ENCODE measurements at regions not wholly inside any gene's neighbourhood (a gene's known extent, or its start where the extent isn't known, plus 50 kb on each side); places are given as distances from the start of the nearest gene placed in this dataset.
"Not testable (repeated sequence)": the region's sequence is repeated elsewhere in the genome, so short reads cannot be mapped to it uniquely, and the experiment has no call there.

DNA sequence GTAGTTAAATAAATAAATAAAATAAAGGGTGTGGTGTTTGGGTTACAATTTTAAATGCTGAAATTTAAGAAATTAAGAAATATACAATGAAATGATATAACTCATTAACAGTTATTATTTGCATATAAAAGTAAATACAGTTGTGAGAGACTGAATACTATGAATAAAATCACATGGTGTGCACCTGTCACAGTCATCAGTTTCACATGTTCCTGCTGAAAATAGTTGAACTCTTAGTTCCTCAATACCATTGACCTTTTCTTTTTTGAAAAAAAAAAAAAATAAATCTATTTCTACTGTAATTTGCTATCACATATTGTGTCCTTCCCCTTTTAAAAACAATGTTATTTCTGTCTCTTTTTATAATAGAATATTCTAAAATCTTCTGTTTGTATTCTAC lies 130.9 kb upstream of the CHD1 start:
- no peak for DNase-seq (ENCODE audit: low read depth)

DNA sequence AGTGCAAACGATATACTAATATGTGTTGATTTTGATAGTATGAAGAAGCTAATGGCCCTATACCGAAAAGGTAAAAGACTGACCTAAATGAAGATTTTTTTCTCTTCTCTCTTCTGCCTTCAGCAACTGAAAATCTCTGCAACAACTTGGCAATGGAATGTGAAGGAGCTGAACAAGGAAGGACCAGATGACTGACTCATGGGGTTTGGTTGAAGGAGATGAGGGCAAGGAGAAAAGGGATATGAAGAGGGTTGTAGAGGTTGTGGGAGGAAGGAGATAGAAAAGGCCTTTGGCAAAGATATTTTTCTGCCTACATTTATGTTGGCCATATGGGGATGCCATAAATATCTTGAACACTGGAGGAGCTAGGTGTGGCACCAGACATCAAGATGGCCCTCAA lies 129.7 kb upstream of the CHD1 start:
- no peak for DNase-seq (ENCODE audit: low read depth)

DNA sequence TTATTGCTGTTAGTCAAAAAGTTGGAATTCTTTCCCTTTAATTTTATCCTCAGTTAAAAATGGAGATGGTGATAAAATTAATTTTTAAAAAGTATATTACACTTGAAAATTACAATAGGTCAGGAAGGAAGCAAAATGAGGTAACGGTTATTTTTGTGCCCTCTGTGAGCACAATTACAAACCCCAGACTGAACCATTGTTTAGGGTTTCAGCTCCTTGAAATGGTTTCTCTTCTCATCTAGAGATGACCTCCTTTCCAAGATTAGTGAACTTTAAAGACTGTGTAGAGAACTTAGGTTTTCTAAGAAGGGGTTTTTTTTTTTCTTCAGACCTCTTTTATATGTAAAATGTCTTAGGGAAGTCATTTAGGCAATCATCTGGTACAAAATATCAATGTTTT lies 126.2 kb upstream of the CHD1 start:
- no peak for DNase-seq (ENCODE audit: low read depth)

DNA sequence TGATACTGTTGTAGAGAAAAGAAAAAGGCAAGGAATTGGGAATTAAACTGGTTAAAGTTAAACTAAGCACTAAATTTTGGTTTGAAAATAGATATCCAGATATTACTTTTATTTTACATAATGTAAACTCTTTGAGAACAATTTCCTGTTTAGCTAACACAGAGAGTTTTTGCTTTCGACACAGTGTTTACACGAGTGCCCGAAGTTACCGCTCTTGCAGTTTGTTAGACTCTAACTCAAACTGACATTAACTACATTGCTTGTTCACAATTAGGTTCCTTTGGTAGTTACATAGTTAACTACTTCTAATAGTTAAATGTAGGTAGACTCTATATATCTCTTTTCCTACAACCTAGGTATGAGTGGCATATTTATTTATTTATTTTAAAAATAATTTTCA lies 117.1 kb upstream of the CHD1 start:
- DNase-seq (ENCODE audit: low read depth), result no peak

DNA sequence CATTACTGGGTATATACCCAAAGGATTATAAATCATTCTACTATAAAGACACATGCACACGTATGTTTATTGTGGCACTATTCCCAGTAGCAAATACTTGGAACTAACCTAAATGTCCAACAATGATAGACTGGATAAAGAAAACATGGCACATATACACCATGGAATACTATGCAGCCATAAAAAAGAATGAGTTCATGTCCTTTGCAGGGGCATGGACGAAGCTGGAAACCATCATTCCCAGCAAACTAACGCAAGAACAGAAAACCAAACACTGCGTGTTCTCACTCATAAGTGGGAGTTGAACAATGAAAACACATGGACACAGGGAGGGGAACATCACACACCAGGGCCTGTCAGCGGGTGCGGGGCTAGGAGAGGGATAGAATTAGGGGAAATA lies 114.5 kb upstream of the CHD1 start:
- DNase-seq (ENCODE audit: low read depth), result not testable (repeated sequence)

DNA sequence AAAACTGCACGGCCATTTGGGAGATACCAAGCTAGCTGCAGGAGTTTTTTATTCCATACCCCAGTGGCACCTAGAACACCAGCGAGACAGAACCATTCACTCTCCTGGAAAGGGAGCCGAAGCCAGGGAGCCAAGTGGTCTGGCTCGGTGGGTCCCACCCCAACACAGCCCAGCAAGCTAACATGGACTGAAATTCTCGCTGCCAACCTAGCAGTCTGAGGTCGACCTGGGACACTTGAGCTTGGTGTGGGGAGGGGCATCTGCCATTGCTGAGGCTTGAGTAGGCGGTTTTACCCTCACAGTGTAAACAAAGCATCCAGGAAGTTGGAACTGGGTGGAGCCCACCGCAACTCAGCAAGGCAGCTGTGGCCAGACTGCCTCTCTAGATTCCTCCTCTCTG lies 108.9 kb upstream of the CHD1 start:
- no peak for DNase-seq (ENCODE audit: low read depth)

DNA sequence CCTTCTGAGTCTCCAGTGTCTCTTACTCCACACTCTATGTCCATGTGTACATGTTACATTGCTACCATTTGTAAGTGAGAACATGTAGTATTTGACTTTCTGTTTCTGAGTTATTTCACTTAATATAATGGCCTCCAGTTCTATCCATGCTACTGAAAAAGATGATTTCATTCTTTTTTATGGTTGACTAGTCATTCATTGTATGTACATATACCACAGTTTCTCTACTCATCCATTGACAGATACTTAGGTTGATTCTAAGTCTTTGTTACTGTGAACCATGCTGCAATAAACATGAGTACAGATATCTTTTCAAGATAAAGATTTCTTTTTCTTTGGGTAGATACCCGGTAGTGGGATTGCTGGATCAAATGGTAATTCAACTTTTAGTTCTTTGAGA lies 107.1 kb upstream of the CHD1 start:
- DNase-seq (ENCODE audit: low read depth), result no peak

DNA sequence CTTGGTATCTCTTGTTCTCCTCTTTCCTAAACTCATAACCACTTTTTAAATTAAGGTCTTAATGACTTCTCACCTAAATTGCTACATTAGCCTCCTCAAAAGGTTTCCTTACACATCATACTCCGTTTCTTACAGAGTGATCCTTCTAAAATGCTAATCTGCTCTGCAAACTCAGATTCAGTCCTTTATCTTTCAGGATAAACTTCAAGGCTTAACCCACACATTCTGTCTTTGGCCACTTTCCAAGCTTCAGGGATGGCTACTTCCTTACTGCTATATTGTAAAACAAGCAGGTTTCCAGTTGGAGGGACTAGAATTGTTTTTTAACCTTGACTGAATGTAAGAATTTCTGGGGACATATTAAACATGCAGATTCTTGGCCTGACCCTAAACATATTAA lies 105.5 kb upstream of the CHD1 start:
- no peak for DNase-seq (ENCODE audit: low read depth)

DNA sequence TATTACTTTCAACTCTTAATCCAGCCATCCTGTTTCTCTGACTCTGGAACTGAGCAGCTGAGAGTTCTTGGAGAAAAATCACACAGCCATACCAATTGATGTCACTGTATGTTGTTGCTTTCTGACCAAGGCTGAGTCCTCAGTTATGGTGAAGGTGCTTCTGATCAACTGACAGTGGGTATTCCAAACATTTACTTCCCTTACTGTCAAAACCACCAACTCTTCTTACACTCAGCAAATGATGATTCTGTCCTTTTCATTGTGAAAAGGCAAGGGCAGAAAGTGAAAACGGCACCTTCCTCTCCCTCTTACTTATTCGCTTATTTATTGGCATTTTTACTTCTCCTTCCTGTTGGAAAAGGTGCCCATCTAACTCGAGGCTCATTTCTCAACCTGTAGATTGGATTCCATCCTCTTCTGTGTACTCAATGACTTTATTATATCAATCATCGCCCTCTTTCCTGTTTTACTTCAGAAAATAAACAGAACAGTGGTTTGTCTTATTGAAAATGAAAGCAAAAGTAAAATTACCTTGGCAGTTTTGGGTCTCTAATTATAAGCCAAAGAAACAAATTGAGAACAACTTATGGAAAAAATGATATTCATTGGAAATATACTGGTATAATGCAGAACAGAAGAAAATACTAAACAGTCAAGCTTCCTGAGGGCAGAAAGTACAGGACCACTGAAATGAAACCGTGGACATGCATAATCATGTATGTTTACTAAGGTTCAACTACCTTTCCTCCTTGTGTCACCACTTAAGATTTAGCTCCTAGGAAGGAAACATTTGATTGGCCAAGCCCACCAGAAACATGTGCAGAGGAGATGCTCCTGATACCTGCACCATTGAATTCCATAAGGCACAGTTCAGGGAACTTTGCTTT lies 104.5 kb upstream of the CHD1 start:
- no peak for DNase-seq (ENCODE audit: low read depth)

DNA sequence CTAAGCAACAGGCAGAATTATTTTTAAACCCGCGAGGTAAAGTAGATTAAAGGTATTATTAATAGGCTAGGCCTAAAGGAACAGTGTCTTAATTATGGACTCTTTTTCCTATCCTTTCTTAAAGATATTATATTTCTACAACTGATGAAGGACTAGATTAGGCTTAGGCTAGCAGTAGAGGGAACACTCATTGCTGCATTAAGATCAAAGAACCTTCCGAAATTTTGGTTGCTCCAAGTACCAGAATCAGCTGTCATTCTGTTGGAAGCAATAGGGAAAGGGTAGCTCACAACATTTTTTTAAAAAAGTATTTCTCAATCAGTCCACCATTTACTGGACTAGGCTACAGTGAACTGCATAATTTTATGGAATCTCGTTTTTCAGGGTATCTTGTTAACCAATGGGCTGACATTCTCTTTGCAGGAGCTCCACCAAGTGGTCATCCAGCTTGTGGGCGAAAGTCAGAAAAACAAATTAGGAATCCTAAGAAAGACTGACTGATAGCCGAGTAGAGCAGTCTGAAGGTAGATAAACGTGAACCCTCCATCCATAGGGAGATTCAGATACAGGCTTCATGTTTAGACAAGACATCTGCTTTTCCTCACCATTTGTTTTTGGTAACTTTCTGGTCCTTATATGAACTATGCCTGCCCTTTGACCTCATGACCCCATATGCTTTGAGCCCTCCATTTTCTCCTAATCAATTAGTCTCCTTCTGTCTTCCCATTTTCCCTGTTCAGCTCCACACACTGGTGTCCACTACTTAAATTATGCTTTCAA lies 103.6 kb upstream of the CHD1 start:
- DNase-seq (ENCODE audit: low read depth), result peak; percentile 79

DNA sequence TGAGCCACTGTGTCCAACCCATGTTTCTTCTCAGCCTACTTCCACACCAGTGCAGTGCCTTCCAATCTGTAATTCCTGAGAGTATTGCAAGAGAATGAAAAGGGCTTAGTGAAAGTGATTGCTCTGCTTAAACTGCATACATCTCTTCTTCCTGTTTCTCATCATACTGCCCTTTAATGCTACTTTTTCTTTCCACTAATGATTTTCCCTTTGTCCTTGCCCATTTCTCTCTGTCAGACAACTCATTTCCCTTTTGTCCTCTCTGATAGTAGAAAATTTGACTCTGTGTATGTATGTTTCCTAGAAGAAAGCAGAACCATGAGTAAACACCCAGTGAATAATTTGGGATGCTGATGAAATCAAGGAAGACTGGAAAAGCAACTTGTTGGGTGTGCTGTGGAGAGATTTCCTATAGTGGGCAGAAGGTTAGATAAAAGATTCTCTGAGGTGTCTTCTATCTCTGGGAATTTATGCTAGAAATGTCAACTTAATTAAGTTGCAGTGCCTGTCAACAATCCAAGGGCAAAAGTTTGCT lies 102.2 kb upstream of the CHD1 start:
- no peak for DNase-seq (ENCODE audit: low read depth)

DNA sequence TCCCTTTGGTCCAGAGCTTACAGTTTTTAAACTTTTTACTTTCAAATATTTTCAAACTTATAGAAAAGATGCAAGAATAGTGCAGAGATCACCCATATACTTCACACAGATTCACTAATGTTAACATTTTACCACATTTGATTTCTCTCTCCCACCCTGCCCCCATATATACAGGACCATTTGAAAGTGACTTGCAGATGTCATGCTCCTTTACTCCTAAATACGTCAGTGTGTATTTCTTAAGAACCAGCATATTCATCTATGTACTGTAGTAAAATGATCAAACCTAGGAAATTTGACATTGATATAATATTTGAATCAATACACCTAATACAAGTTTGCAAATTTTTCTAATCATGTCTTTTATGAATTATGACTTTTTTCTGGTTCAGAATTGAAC lies 100.4 kb upstream of the CHD1 start:
- no peak for DNase-seq (ENCODE audit: low read depth)

DNA sequence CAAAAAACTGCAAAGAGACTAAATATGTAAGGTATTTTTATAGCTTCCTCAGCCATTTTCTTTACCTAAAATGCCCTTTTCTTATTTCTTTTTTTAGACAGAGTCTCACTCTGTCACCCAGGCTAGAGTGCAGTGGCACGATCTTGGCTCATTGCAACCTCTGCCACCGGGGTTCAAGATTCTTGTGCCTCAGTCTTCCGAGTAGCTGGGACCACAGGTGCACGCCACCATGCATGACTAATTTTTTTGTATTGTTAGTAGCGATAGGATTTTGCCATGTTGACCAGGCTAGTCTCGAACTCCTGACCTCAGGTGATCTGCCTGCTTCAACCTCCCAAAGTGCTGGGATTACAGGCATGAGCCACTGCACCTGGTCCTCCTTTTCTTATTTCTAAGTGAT lies 99.4 kb upstream of the CHD1 start:
- DNase-seq (ENCODE audit: low read depth), result not testable (repeated sequence)

DNA sequence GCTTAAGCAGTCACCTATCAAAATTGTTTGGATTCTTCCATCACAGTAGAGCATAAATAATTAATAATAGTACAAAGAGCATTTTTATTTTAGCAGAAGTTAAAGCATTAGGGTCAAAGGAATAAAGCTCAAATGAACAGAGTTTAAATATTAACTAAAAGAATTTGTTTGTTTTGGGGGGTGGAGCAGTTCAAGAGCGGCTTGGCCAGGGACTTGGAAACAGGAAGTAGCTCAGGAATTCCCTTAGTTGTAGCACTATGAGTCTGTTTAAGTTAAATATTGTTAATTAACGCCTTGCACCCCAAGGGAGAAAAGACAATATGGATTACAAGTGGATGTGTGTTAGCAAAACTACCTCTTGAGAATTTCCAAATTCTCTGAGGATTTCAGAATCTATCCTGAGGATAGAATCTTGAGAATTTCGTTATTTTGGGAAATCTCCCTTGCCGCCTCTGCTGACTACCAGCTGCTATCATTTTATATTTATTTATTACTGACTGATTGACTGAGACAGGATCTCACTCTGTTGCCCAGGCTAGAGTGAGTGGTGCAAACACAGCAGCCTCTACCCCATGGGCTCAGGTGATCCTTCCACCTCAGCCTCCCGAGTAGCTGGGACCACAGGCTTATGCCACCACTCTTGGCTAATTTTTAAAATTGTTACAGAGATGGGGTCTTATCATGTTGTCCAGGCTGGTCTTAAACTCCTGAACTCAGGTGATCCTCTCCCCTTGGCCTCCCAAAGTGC lies 96.7 kb upstream of the CHD1 start:
- DNase-seq (ENCODE audit: low read depth), result no peak

DNA sequence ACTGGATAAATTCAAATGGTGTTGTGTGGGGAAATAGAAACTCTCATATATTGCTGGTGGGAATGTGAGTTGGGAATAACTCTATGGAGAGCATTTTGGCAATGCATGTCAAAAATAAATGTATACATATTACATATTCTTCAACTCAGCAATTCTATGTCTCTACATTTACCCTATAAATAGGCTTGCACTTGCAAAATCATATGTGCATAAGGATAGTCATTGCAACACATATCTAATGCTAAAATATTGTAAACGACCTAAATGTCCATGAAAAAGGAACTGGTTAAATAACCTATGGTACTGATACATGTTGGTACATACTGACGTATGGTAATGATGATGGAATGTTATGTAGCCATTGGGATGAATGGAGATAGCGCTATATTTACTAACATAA lies 94.5 kb upstream of the CHD1 start:
- DNase-seq (ENCODE audit: low read depth), result no peak

DNA sequence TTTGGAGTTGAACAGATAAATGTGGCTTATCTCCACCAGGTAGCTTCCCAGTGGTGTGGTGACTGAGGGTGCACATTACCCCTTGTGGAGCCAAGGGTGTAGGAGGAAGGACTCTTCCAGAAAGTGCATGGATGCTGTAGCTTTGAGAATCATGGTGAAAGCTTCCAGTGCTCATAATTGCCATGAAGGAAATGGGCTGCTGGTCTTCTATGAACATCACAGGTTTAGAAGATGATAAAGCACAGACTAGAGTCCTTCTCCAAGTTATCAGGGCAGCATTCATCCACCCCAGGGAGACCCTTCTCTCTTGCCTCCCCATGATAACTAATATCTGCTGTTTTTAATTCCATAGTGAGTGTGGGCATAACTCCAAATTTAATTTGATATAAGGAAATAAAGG lies 93.4 kb upstream of the CHD1 start:
- no peak for DNase-seq (ENCODE audit: low read depth)

DNA sequence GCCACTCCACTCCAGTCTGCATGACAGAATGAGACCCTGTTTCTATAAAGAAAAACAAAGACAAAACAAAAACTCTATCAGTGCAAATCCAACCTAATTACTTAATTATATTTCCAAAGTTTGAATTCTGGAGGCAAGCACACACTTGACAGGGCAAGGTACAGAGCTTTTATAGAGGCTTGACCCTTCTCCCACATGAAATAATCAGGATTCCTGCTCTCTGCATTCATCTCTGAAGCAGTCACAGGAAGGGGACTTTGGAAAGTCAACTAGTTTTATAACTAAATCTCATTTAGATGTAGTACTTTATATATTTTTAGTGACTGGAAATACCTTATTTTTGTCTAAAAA lies 91.9 kb upstream of the CHD1 start:
- no peak for DNase-seq (ENCODE audit: low read depth)

DNA sequence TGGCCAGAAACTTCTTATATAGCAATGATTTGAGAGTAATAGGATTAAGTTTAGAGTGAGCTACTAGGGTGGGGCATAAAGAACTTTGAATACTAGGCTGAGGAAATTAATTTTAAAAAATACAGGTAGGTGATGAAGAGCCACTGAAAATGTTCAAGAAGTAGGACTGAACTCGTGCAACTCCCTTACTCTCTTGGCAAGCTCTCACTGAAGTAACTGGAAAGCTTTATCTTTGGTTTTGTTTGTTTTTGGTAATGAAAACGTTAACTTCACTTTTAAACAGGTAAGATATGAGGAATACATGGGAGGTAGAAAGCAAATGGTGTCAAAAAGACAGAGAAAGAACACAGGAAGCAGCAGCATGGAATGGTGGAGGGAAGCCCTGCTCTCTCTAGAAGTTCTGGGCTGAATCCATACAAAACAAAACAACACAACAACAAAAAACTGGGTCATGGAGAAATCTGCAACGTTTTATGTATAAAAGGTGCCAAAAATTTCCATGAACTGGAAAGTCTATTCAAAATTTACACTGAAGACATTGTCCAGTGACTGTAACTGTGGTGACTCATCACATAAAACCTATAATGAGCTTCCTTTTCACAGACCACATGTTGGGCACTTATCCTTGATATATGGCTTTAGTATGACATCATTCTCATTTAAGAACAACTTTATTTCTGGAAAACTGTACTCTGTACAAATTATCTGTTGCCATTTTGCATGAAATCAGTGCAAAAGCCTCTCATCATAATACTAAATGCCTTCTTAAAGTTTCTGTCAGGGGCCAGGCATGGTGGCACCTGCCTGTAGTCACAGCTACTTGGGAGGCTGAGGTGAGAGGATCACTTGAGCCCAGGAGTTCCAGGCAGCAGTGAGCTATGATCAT lies 91.2 kb upstream of the CHD1 start:
- DNase-seq (ENCODE audit: low read depth), result peak; percentile 87

DNA sequence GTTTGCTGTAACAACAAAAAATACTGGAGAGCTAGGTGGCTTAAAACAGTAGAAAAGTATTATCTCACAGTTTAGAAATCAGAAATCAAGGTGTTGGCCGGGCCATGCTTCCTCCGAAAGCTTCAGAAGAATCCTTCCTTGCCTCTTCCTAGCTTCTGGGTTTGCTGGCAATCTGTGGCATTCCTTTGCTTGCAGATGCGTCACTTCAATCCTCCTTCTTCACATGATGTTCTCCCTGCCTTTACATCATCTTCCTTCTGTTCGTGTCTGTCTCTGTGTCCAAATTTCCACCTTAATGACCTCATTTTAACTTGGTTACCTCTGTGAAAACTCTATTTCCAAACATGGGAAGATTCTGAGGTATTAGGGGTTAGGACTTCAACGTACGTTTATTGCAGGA lies 90.4 kb upstream of the CHD1 start:
- no peak for DNase-seq (ENCODE audit: low read depth)

DNA sequence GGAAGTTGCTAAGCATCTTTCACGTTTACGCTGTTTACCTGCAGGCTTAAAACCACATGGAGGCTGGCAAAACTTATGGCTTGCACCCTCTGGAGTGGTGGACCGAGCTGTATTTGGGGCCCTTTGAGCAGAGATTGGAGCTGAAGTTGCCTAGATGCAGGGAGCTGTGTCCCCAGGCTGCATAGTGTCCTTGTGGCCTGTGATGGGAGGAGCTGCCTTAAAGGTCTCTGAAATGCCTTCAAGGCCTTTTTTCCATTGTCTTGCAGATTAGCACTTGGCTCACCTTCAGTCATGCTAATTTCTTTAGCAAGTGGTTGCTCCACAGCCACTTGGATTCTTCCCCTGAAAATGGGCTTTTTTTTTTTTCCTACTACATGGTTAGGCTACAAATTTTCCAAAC lies 81.5 kb upstream of the CHD1 start:
- DNase-seq (ENCODE audit: low read depth), result no peak

DNA sequence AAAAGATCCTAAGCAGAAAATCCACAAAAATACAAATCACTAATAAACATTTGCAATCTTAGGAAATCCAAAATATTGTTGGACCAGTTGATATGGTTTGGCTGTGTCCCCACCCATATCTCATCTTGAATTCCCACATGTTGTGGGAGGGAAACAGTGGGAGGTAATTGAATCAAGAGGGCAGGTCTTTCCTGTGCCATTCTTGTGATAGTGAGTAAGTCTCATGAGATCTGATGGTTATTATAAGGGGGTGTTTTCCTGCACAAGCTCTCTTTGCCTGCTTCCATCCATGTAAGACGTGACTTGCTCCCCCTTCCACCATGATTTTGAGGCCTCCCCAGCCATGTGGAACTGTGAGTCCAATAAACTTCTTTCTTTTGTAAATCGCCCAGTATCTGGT lies 79.2 kb upstream of the CHD1 start:
- DNase-seq (ENCODE audit: low read depth), result not testable (repeated sequence)

DNA sequence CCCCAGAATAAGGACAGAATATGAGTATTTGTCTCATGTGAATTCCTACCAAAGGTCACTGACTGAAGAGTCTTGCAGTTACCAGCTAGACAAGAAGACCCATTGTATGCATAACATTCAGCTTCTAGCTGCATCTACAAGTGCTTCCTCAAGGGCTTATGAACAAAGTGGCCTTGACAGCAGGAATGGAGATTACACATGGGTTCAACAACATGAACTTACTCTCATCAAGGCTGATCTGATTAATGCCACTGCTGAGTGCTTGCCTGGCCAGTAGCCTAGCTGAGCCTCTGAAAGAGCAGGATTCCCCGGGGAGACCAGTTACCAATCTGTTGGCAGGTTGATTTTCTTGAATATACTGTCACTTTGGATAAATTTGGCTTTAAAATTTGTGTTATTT lies 76.7 kb upstream of the CHD1 start:
- no peak for DNase-seq (ENCODE audit: low read depth)
